NCI-H146 treated with DMSO at 0.1 percent for 48 hours (cell line): ENCODE measurements at regions not wholly inside any gene's neighbourhood (a gene's known extent, or its start where the extent isn't known, plus 50 kb on each side); places are given as distances from the start of the nearest gene placed in this dataset.
"Not testable (repeated sequence)": the region's sequence is repeated elsewhere in the genome, so short reads cannot be mapped to it uniquely, and the experiment has no call there.

Experiments
- DNase-seq: peaks from one replicate; lab custom pipeline; 2025; ENCODE audit not compliant: unreplicated experiment; lab: John Stamatoyannopoulos, UW

DNA sequence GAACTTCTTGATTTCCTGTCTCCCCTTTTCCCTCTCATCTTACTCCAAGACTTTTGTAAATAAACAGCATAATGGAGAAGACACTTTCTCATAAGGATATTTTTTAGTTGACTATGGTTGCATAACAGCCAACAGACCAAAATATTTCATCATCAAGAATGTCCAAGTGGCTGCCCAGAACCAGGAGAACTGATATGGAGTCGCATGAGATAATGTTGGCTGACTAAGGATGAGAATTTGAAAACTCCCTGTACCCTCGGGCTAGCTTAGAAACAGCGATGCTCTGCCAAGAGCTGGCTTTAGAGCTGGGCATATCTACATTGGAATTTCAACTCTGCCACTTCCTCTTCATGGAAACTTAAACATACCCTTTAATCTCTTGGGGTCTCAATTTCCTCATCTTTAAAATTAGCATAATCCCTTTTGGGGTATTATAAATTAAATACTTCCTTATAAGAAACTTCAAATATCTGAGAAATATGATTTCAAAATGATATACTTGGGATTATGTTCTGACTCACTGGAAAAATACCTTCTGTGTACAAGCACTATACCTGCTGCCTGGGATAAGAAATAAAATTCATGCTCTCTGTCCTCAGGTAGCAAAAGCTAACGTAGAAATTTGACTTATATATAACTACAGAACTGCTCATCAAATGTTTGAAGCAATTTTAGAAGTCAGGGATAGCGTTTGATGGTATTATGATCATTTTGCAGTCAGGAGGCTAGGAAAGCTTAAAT, 777.3 kb downstream of the LTN1 start:
- DNase-seq, result no peak

DNA sequence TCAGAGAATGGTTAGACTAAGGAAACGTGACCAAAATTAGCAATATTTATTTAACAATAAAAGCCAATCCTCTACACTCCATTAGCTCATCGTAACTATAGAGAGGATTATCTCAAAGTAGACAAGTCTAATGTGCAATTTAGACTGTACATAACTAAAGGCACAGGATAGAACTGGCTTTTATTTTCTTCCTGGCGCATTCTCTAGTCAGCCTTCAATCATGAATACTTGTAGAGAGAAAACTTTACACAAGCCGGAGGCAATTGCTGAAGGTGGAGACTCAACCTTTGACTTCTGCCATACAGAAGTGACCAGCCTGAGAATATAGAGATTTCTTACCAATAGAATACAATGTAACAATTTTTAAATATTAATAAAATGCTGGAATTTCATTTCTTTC, 777.9 kb downstream of the LTN1 start:
- DNase-seq, result no peak

DNA sequence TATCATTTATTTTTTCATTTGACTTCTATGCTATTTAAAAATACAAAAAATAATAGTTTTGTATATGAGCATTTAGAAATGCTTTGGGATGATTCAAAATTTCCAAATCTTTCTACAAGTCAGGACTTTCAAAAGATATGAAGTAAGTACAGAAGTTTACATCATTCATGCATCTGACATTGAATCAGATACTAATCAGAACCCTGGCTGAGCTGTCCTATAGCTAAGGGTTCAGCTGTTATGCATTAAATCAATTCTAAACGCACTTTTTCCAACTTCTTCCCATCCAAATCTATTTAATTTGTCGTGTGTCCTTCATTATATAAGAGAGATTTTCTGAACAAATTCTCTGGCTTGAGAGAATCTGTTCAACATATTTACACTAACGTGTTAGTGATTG, 779.4 kb downstream of the LTN1 start:
- DNase-seq, result no peak

DNA sequence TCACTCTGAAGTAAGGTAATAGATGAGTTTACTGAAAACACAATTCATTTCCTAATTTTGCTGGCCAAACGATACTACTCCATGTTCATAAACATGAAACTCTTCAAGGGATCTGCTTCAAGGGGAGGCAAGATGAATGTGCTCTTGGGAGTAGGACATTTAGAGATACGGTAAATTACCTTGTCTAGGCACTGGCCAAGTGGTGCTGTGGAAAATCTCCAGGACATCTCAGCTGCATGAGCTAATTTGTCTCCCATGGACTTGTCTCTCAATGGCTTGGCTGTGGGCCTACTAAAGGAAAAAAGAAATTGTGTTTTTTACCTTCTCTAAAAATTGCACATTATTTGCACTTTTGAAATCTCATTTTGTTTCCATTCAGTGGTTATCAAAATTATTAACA, 780.6 kb downstream of the LTN1 start:
- no peak for DNase-seq

- DNase-seq, result no peak
Observed at GRCh38 chr21:28207436-28208173, 785.1 kb downstream of the LTN1 start.

- no peak for DNase-seq
Observed at GRCh38 chr21:28200726-28201125, 792.0 kb downstream of the LTN1 start.

- no peak for DNase-seq
Observed at GRCh38 chr21:28196981-28197380, 795.7 kb downstream of the LTN1 start.

DNA sequence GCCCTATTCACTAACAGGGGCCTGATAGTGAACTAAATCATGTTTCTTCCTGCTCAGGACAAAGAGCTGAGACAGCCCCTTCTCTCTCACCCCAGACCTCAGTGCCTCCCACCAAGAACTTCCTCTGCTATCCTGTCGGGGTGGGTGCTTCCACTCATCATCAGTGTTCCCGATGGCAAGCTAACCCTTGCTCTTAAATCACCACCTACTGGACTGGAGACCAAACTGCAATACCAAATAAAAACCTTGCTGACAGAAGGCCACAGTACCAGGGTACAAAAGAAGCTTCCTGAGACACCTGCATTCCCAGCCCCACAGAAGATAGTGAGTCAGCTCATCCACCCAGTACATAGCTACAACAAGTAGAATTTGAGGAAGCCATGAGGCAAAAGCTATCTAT, 799.5 kb downstream of the LTN1 start:
- DNase-seq, result no peak

- DNase-seq, result no peak
Observed at GRCh38 chr21:28186604-28187003, 806.1 kb downstream of the LTN1 start.

DNA sequence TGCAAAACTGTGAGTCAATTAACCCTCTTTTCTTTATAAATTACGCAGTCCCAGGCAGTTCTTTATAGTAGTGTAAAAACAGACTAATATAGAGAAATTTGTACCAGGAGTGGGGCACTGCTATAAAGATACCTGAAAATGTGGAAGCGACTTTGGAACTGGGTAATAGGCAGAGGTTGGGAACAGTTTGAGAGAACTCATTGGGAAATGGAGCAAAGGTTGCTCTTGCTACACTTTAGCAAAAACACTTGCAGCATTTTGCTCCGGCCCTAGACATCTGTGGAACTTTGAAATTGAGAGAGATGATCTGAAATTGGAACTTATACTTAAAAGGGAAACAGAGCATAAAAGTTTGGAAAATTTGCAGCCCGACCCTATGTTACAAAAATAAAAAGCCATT, 810.9 kb downstream of the LTN1 start:
- no peak for DNase-seq

DNA sequence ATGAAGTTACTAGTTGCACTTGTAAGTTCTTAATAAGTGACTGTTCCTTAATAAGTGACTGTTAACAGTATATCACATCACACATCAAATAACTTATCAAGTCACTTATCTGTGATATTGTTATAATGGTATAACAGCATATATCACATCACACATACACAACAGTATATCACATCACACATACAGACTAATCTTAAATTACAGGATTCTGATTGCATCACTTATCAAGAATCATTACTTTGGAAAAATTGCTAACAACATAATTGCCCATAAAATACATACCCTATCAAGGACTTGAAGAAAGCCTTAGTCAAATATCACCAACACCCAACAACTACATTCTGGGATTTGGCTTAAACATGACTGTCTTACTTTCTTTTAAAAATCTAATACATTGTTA, 813.5 kb downstream of the LTN1 start:
- DNase-seq, result no peak

- no peak for DNase-seq
Observed at GRCh38 chr21:28177124-28177523, 815.6 kb downstream of the LTN1 start.

- DNase-seq, result no peak
Observed at GRCh38 chr21:28174701-28175100, 818.0 kb downstream of the LTN1 start.

GRCh38 chr21:28174006-28174405, 818.7 kb downstream of the LTN1 start:
- no peak for DNase-seq

- DNase-seq, result no peak
Observed at GRCh38 chr21:28172376-28172775, 820.3 kb downstream of the LTN1 start.

GRCh38 chr21:28167366-28167765, 825.3 kb downstream of the LTN1 start:
- DNase-seq, result no peak

GRCh38 chr21:28164519-28164918, 828.2 kb downstream of the LTN1 start:
- not testable (repeated sequence) for DNase-seq

GRCh38 chr21:28162052-28162451, 830.6 kb downstream of the LTN1 start:
- DNase-seq, result not testable (repeated sequence)

- DNase-seq, result no peak
Observed at GRCh38 chr21:28160378-28160777, 832.3 kb downstream of the LTN1 start.

GRCh38 chr21:28159396-28159795, 833.3 kb downstream of the LTN1 start:
- no peak for DNase-seq

DNA sequence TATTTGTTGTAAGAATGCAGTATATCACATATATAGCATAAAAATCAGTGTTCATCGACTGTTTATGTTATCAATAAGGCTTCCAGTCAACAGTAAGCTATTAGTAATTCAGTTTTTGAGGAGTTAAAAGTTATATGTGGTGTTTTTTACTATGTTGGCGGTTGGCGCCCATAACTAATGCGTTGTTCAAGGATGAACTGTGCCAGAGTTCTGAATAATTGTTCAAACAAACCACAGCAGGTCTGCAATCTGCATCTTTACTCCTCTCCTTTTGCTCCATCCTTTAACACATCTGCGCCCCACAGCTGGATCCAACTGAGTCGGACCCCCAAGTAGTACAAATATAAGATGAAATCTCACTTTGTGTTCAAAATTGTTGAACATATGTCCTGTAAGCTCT, 836.1 kb downstream of the LTN1 start:
- no peak for DNase-seq

GRCh38 chr21:28154121-28154520, 838.6 kb downstream of the LTN1 start:
- no peak for DNase-seq

- no peak for DNase-seq
Observed at GRCh38 chr21:28152732-28153131, 839.9 kb downstream of the LTN1 start.
